Chondrocyte (in vitro differentiated cells): ENCODE measurements at regions not wholly inside any gene's neighbourhood (a gene's known extent, or its start where the extent isn't known, plus 50 kb on each side); places are given as distances from the start of the nearest gene placed in this dataset.

Experiments
- DNase-seq: peaks from one replicate; pipeline ENCODE4 v3.0.0; 2021; ENCODE audit warnings: mixed read lengths, low spot score
- H3K27ac Mint-ChIP-seq: one replicate; pipeline ENCODE4 v1.8.0; 2021; ENCODE audit warnings: mild to moderate bottlenecking, moderate library complexity, mixed read lengths; ENCODE audit not compliant: unreplicated experiment
- H3K27me3 Mint-ChIP-seq: 2 replicates; pipeline ENCODE4 v1.8.0; 2021; ENCODE audit warnings: low read depth, mixed read lengths
- H3K36me3 Mint-ChIP-seq: 2 replicates; pipeline ENCODE4 v1.8.0; 2021; ENCODE audit warnings: low read depth, mixed read lengths
- H3K4me1 Mint-ChIP-seq: 2 replicates; pipeline ENCODE4 v1.8.0; 2021; ENCODE audit warnings: low read depth, mild to moderate bottlenecking, mixed read lengths
- H3K4me3 Mint-ChIP-seq: one replicate; pipeline ENCODE4 v1.8.0; 2021; ENCODE audit warnings: mild to moderate bottlenecking, moderate library complexity, mixed read lengths; ENCODE audit not compliant: unreplicated experiment
- H3K9me3 Mint-ChIP-seq: 2 replicates; pipeline ENCODE4 v1.8.0; 2021; ENCODE audit warnings: low read depth, mixed read lengths
- TF ChIP-seq, protein P1 (sequence below): fragments of 200-600 bp; sonication (generic); IDR thresholded peaks from 2 replicates; pipeline ENCODE4 v1.5.0; 2021; ENCODE audit warnings: antibody characterized with exemption, mild to moderate bottlenecking, moderate library complexity

DNA sequence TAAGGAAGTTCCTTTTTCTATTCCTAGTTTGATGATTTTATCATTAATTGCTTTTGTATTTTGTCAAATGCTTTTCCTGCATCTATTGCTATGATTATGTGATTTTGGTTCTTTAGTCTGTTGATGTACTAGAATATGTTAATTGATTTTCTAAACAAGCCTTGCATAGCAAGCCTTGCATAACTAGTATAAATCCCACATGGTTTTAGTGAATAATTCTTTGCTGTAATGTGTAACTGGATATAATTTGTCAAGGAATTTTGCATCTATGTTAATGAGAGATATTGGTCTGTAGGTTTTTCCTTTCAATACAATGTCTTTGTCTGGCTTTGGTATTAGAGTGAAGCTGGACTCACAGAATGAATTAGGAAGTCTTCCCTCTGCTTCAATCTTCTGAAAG, 460.2 kb downstream of the LTN1 start:
- Mint-ChIP-seq H3K4me3 (no peak overlapping the region), H3K9me3 (peaks cover 9% of the 10 kb centered on the region), H3K27me3 (no peaks in the 10 kb centered on the region), H3K36me3 (peaks cover 4% of the 10 kb centered on the region), H3K4me1 (peaks cover 26% of the 10 kb centered on the region), H3K27ac (no peak overlapping the region)
- no peak for DNase-seq
- TF ChIP-seq, protein P1, sequence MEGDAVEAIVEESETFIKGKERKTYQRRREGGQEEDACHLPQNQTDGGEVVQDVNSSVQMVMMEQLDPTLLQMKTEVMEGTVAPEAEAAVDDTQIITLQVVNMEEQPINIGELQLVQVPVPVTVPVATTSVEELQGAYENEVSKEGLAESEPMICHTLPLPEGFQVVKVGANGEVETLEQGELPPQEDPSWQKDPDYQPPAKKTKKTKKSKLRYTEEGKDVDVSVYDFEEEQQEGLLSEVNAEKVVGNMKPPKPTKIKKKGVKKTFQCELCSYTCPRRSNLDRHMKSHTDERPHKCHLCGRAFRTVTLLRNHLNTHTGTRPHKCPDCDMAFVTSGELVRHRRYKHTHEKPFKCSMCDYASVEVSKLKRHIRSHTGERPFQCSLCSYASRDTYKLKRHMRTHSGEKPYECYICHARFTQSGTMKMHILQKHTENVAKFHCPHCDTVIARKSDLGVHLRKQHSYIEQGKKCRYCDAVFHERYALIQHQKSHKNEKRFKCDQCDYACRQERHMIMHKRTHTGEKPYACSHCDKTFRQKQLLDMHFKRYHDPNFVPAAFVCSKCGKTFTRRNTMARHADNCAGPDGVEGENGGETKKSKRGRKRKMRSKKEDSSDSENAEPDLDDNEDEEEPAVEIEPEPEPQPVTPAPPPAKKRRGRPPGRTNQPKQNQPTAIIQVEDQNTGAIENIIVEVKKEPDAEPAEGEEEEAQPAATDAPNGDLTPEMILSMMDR, result no peak

DNA sequence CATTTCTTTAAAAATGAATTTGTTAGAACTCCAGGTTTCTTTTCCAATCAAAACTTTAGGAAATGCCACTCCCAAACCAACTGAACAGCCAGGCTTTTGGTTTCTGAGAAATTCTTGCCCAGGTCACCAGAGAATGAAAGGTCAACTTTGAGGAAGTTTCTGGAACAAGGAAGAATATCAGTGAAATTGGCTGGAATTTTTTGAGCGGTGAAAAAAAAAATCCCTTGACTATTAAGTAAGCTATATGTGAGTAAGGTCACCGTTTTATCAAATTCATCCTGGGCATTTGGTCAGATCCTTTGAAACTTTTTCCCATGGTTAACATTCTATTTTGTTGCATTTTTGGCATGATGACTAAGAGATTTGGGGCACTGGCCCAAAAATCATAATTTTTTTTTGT, 469.3 kb downstream of the LTN1 start:
- H3K27ac Mint-ChIP-seq, result no peak overlapping the region
- no peak overlapping the region for H3K4me3 Mint-ChIP-seq
- peaks cover 5% of the 10 kb centered on the region for H3K9me3 Mint-ChIP-seq
- no peaks in the 10 kb centered on the region for H3K27me3 Mint-ChIP-seq
- no peaks in the 10 kb centered on the region for H3K36me3 Mint-ChIP-seq
- TF ChIP-seq, protein P1, result no peak
- peaks cover 7% of the 10 kb centered on the region for H3K4me1 Mint-ChIP-seq
- no peak for DNase-seq

DNA sequence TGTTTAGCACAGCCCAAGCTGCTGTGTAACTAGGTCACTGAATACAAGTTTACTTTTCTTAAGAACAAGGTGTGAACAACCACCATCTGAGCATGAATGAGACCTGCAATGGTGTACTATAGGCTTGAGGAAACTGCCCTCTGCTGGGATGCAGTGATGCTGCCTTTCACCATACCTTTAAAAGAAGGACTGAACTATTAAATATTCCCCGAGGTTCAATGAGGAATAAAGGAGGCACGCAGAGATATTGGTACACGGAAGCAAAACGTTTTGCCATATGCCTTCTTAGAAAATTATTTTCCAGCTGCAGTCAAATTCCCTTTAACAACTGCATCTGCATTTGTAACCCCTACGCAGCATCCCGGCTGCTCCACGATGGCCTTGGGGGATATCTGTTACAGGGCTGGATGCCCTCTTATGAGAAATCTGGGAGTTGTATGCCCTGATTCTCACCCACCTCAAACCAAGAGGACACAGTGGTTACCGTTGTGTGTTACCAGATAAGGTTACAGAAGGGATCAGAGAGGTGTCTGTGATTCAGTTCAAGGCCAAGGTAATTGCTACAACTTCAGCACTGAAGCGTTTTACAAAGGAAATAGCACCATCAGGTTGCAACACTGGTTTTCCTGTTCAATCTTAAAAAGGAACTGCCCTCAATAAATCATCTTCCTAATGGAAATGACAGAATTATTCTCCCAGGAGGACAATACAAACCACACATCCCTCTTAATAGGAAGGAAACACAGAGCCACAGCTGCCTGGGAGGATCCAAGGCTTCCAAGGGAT, 470.5 kb downstream of the LTN1 start:
- Mint-ChIP-seq H3K27me3 (no peaks in the 10 kb centered on the region), H3K36me3 (no peaks in the 10 kb centered on the region), H3K4me1 (peaks cover 7% of the 10 kb centered on the region), H3K27ac (no peak overlapping the region), H3K9me3 (no peaks in the 10 kb centered on the region), H3K4me3 (no peak overlapping the region)
- no peak for DNase-seq
- TF ChIP-seq, protein P1, result peak; percentile 76

GRCh38 chr21:28518630-28519029, 474.0 kb downstream of the LTN1 start:
- Mint-ChIP-seq H3K4me1 (peaks cover 17% of the 10 kb centered on the region), H3K4me3 (no peak overlapping the region), H3K27me3 (no peaks in the 10 kb centered on the region), H3K27ac (no peak overlapping the region), H3K36me3 (no peaks in the 10 kb centered on the region), H3K9me3 (no peaks in the 10 kb centered on the region)
- no peak for DNase-seq
- TF ChIP-seq, protein P1, result no peak

DNA sequence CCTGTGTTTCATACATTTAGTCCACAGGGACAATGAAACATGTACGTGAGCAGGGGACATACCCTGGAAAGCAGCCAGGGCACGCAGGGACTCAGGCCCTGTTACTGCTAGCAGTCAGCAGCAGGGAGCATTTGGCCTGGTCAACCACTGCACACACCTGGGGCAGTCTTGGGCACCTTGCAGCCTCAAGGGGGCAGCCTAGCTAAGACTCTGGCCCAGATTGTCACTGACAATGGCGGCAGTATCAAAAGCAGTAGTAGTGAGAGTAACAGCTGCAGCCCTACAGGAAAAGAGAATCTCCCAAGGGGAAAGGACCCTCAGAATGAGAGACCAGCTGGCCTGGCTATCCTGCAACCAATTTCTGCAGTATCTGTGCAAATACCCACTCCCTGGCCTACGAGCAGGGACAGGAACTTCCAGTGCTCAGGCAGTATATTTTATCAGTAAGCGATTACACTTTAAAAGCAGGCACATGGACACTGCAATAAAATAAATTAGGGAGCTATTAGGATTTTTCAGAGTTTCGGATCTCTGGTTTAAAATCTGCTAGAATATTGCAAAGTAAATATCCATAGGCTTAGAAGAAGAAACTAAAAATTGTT, 475.6 kb downstream of the LTN1 start:
- no peak overlapping the region for H3K4me3 Mint-ChIP-seq
- peaks cover 17% of the 10 kb centered on the region for H3K4me1 Mint-ChIP-seq
- no peaks in the 10 kb centered on the region for H3K9me3 Mint-ChIP-seq
- H3K36me3 Mint-ChIP-seq, result no peaks in the 10 kb centered on the region
- no peak overlapping the region for H3K27ac Mint-ChIP-seq
- TF ChIP-seq, protein P1, result peak; percentile 79
- DNase-seq, result no peak
- H3K27me3 Mint-ChIP-seq, result no peaks in the 10 kb centered on the region
